ENCODE measurements at regions not wholly inside any gene's neighbourhood (a gene's known extent, or its start where the extent isn't known, plus 50 kb on each side); places are given as distances from the start of the nearest gene placed in this dataset.
A peak's percentile ranks its signal among the peaks of the same experiment; 100 is the strongest.

GRCh38 chr6:125510405-125510804, 208.6 kb upstream of the HDDC2 start:
- CTCF ChIA-PET = no interaction called here
- Histone ChIP-seq H3K36me3 (ENCODE audit: insufficient read depth, low read length, poor library complexity, severe bottlenecking) (no peaks in the 10 kb centered on the region), H3K27me3 (replicated peaks; ENCODE audit: insufficient read depth, low read depth, low read length, poor library complexity) (peaks cover 11% of the 10 kb centered on the region), H3K4me3 (ENCODE audit: low read depth, low read length, poor library complexity, severe bottlenecking) (no peak overlapping the region), H3K9me3 (ENCODE audit: low read depth, low read length, poor library complexity, severe bottlenecking) (no peaks in the 10 kb centered on the region), H3K4me1 (ENCODE audit: insufficient read depth, low read length, poor library complexity, severe bottlenecking) (peaks cover 10% of the 10 kb centered on the region), H3K27ac (ENCODE audit: low read depth, low read length, poor library complexity, severe bottlenecking) (no peak overlapping the region)
- BruUV-seq (replicated peaks) = no TSS peak
- POLR2A ChIA-PET (ENCODE audit: low non-redundant PET) = no interaction called here
- TF ChIP-seq EZH2 (IDR thresholded peaks at IDR 0.05; ENCODE audit: borderline replicate concordance, low read depth, low read length, poor library complexity, severe bottlenecking) = no peak
- TF ChIP-seq CTCF (conservative IDR thresholded peaks at IDR 0.05; ENCODE audit: low read depth, low read length) = no peak
- intact Hi-C loops (cut with micrococcal nuclease; ENCODE audit: unreplicated experiment) = no loop called here
- DNase-seq (ENCODE audit: low spot score) = no peak

GRCh38 chr6:125511809-125512396, 210.1 kb upstream of the HDDC2 start:
- Histone ChIP-seq H3K36me3 (ENCODE audit: insufficient read depth, low read length, poor library complexity, severe bottlenecking) (no peaks in the 10 kb centered on the region), H3K27ac (ENCODE audit: low read depth, low read length, poor library complexity, severe bottlenecking) (no peak overlapping the region), H3K4me3 (ENCODE audit: low read depth, low read length, poor library complexity, severe bottlenecking) (no peak overlapping the region), H3K4me1 (ENCODE audit: insufficient read depth, low read length, poor library complexity, severe bottlenecking) (peaks cover 10% of the 10 kb centered on the region), H3K9me3 (ENCODE audit: low read depth, low read length, poor library complexity, severe bottlenecking) (no peaks in the 10 kb centered on the region), H3K27me3 (replicated peaks; ENCODE audit: insufficient read depth, low read depth, low read length, poor library complexity) (no peaks in the 10 kb centered on the region)
- no TSS peak for BruUV-seq (replicated peaks)
- TF ChIP-seq EZH2 (IDR thresholded peaks at IDR 0.05; ENCODE audit: borderline replicate concordance, low read depth, low read length, poor library complexity, severe bottlenecking) (no peak), CTCF (conservative IDR thresholded peaks at IDR 0.05; ENCODE audit: low read depth, low read length) (no peak)
- DNase-seq (ENCODE audit: low spot score) = peak; percentile 4
- intact Hi-C loops (cut with micrococcal nuclease; ENCODE audit: unreplicated experiment) = no loop called here
- ChIA-PET POLR2A (ENCODE audit: low non-redundant PET) (no interaction called here), CTCF (no interaction called here)

- BruUV-seq (replicated peaks) = no TSS peak
Measured at GRCh38 chr6:125512621-125513020, 210.9 kb upstream of the HDDC2 start.

More at GRCh38 chr6:125512621-125513020, 210.9 kb upstream of the HDDC2 start:
- ChIA-PET CTCF (no interaction called here), POLR2A (ENCODE audit: low non-redundant PET) (no interaction called here)
- no peaks in the 10 kb centered on the region for H3K9me3 ChIP-seq (ENCODE audit: low read depth, low read length, poor library complexity, severe bottlenecking)
- intact Hi-C loops (cut with micrococcal nuclease; ENCODE audit: unreplicated experiment) = no loop called here
- H3K27me3 ChIP-seq (replicated peaks; ENCODE audit: insufficient read depth, low read depth, low read length, poor library complexity) = no peaks in the 10 kb centered on the region
- DNase-seq (ENCODE audit: low spot score) = peak; percentile 16
- no peak overlapping the region for H3K4me3 ChIP-seq (ENCODE audit: low read depth, low read length, poor library complexity, severe bottlenecking)
- peaks cover 6% of the 10 kb centered on the region for H3K4me1 ChIP-seq (ENCODE audit: insufficient read depth, low read length, poor library complexity, severe bottlenecking)
- H3K36me3 ChIP-seq (ENCODE audit: insufficient read depth, low read length, poor library complexity, severe bottlenecking) = no peaks in the 10 kb centered on the region
- TF ChIP-seq EZH2 (IDR thresholded peaks at IDR 0.05; ENCODE audit: borderline replicate concordance, low read depth, low read length, poor library complexity, severe bottlenecking) = no peak
- TF ChIP-seq CTCF (conservative IDR thresholded peaks at IDR 0.05; ENCODE audit: low read depth, low read length) = peak; percentile 54
- H3K27ac ChIP-seq (ENCODE audit: low read depth, low read length, poor library complexity, severe bottlenecking) = no peak overlapping the region
